GM21515 (cell line): ENCODE measurements at regions not wholly inside any gene's neighbourhood (a gene's known extent, or its start where the extent isn't known, plus 50 kb on each side); places are given as distances from the start of the nearest gene placed in this dataset.

ENCODE experiments used
- ATAC-seq: cut with Tn5 transposase; IDR thresholded peaks from one replicate; pipeline ENCODE4 v1.9.1; 2021; ENCODE audit not compliant: unreplicated experiment

DNA sequence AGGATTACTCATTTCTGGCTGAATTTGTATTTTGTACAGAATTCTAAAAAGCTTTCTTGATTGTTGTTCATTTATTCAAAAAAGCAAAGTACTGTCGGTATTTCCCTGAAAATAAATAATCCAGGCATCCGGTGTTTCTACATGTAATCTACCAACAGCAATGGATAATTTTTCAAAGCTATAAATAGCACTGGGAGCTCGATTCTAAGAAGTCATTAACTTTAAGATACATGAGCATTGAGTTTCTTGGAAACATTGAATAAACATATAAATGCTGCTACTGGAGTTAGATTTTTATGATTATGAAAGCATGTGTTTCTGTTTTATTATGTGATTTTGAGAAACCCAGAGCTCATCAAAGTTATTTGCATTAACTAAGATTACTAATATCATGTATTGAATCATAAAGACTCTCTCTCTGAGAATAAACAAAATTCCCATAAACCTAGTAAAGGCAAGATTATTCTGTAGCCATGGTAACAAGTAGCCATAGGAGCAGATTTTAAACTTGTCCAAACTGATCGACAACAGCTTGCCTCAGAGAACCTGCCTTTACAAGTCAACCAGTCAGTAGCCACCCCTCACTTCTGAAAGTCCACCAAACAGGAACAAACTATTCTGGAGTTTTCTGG is 197.0 kb downstream of the DRD1 start:
- no peak for ATAC-seq

DNA sequence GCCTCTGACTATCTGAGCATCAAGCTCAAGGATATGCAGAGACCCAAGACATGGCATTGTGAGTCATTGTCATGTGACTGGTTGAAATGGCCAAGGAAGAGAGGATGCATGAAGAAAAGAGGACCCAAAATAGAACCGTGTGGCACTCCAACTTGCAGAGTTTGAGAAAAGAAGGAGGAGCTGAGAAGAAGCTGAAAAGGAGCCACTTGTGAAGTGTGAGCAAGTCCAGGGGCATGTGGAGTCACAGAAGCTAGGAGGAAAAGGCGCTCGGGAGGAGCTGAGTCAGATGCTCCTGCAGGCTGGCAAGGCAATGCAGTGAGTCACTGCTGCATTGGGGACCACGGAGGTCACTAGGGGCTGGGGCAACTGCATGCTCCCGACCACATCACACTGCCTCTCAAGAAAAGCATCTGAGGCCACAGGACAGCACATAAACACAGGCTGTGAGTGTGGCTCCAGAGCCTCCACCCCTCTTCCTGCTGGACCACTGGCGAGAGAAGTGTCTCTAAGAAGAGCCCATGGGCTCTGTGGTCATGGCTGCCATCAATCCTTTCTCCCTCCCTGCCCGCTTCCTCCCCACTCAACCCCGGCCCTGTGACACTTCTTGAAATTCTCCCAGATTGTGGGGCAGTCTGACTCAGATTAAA is 197.6 kb downstream of the DRD1 start:
- ATAC-seq, result no peak

DNA sequence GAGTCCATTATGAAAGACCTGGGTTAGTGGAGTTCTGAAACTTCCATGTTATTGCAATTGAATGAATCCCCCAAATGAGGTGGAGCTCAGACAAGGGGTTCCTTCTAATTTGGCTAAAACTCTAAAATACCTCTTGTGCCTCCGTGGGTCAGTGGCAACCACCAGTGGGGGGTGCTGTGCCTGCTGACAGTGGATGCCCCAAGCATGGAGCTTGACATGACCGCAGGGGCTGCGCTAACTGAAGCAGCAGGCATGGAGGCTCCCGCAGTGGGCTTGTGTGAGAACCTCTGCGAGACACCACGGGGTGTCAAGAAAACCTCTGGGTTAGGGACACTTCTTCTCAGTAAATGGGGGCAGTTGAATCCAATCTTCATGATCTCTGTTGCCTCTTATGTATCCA is 200.5 kb downstream of the DRD1 start:
- ATAC-seq, result no peak

DNA sequence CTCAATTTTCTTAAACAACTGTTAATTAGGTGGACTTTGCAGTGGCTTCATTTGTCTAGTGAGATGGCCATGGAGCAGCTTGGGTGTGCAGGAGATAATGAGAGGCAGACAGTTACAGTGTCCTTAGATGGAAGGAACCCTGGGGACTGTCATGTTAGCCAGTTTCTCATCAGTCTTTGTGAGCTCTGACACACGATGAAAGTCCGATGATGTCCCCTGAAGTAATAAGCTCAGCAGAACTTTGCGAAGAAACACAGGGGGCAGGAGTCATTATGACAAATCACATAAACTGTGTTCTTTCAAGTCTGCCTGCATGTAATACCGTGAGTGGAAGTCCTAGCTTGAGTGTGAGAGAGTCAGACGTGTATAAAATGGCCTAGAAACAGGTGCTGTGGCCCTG is 201.8 kb downstream of the DRD1 start:
- no peak for ATAC-seq

DNA sequence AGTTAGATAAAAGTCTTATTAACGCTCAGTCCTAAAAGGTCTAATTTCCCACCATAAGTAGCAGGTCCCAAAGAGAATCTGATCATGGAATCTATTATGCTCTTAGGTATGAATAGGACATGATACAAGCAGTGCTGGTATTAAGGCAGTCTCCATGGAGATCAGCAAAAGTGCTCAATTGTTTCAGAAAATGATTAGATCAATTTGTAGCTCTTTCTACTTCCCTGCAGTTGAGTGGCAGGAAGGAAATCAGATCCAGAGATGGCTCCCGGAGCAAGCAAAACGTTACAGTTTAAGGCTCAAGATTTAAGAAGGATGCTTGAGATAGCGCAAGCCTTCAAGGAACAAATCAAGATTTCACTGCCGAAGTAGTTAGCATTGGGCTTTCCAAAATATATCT is 205.7 kb downstream of the DRD1 start:
- ATAC-seq, result no peak

DNA sequence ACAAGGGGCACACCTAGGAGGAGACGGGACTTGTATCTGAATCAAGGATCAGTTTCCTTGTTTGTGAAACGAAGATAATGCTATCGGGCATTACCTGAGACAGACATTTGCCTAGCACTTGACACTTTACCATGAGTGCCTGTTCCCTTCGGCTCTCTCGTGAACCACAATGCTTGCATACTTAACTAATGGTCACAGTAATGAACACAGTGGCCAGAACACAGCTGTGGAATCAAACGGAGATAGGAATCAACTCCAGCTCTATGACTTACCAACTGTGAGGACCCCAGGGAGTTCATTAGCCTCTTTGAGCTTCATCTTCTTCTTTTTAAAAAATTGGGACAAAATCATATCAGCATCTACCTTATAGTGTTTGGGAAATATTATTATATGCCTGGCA is 207.8 kb downstream of the DRD1 start:
- no peak for ATAC-seq

DNA sequence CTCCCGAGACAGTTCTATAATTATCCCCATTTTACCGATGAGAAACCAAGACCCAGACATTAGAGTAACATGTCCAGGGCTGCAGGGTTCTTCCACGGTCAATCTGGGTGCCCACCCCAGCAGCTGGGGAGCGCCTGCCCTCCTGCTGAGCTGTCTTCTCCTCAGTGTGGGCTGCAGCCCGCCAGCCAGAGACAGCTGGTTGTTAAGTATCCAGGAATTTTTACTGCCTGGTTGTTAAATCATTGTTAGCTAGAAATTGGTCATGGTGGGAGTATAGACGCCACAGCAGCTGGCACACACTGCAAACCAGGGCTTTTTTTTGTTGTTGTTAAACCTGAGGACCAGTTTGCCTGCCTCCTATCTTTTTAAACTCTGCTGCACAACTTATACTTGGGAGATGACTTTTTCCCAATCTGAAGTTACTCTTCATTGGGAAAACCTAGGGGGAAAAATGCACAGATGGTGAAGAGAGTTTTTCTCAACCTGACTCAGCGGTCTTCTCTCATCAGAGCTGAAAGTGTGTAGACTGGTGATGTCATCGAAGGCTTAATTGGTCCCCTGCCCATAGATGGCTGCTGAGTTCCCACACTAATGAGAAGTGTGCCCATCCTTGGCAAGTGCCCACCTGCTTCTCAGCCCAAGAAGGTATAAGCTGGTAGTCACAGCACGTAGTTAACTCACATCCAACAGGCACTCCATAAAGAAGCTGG is 208.6 kb downstream of the DRD1 start:
- ATAC-seq, result no peak

DNA sequence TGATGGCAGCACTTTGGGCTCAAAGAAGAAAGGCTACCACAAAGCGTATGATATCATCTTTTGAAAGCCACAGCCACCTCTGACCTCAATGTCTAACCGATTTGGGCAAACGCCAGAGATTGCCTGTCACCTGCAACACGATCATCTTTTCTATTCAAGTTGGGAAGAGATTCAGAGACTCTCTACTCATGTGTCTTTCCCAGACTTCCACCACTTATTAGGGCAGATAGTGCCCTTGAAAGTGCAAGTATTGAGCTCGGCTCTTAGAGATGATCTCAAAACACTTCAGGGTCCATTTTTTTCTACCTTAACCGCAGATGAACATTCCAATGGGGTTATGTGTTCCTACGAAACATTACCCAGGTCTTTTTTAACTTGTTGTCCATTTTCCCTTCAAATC is 213.7 kb downstream of the DRD1 start:
- no peak for ATAC-seq

DNA sequence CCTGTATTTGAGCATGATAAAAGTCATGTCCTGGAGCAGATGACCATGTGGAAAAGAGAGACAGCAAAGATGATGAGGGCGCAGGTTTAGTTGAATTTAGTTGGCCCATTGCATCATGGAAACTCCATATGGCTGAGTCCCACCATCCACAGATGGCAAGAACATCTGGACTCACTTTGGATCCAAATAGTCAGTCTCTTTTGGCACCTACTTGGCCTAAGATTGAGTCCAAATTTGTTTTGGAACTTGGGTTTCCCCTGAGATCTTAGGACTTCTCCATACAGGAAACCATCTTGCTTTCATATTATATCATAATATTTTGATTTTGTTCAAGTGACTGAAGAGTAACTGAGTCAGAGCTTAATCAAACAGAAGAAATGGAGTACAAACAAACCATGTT is 217.5 kb downstream of the DRD1 start:
- no peak for ATAC-seq

DNA sequence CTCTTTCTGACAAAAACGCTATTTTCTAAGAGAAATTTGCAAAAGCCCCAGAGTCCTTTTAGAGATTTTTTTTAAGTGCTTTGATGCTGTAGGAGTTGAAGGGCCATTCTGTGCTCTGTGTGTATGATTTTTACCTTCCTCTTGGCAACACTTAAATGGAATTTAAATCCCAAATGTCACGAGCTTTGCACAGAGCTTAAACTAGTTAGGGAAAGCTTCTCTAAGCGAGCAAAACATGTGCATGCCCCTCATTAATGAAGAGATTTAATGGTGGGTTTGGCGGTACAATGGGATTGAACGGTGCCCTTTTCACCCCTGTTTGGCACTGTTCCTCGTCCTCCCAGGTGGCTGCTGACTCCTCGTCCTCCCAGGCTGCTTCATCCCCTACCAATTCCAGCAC is 220.7 kb downstream of the DRD1 start:
- ATAC-seq, result no peak

DNA sequence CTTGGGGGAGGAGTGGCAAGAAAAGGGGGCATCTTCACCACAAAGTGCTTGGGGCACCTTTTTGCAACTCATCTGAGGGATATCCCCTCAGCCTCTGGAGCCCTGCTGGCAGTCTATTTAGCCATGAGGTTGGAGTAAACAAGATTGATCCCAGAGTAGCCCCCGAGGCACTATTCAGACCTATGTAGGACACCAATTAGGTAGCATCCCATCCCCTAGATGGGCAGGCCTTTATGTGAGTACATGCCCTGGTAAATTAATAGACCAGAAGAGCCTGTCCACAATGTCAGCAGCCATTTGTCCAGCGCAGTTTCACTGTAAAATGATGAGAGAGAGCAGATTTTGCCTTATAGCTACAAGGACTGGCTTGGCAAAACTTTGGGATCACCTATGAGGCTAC is 221.4 kb downstream of the DRD1 start:
- no peak for ATAC-seq

DNA sequence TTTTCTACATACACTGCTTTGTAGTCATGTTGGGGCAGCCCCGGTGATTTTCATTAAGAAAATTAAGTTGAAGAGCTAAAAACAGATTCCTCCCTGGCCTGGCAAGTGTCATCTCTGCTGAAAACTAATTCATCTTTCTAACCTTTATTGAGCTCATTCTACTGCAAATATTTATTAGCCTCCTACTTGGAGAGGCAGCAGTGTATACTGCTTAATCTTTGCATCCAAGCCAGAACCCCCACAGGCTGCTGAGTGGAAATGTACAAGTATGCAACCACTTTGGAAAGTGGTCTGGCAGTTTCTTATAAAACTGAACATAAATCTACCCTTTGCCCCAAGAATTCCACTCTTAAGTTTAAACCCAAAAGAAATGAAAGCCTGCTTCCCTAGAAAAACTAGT is 223.4 kb downstream of the DRD1 start:
- no peak for ATAC-seq

DNA sequence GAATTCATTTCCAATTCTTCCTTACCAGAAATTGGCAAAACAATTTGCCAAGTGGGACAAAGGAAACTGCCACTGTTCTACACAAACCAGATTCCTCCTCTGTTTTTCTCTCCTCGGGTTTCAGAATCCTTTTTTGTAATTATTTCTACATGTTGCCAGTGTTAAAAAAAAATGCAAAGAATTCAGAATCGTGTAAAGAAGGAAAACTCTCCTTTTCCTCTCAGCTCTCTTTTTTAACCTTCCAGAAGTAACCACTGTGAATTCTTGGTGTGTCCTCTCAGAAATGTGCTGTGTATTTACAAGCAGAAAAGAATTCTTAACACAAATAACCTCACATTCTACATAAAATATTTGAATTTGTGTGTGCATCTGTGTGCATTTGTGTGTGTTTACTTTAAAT is 224.6 kb downstream of the DRD1 start:
- ATAC-seq, result no peak

DNA sequence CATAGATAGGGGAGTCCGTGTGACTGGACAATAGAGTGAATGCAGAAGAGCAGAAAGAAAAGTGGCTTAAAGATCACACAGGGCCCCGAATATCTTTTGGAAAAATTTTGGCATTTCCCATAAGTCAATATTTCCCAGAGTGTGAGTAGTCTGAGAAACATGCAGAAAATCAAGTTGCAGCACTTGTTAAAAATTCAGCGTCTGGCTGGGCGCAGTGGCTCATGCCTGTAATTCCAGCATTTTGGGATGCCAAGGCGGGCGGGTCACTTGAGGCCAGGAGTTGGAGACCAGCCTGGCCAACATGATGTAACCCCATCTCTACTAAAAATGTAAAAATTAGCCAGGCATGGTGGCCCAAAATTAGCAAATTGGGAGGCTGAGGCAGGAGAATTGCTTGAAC is 227.0 kb downstream of the DRD1 start:
- ATAC-seq, result no peak

DNA sequence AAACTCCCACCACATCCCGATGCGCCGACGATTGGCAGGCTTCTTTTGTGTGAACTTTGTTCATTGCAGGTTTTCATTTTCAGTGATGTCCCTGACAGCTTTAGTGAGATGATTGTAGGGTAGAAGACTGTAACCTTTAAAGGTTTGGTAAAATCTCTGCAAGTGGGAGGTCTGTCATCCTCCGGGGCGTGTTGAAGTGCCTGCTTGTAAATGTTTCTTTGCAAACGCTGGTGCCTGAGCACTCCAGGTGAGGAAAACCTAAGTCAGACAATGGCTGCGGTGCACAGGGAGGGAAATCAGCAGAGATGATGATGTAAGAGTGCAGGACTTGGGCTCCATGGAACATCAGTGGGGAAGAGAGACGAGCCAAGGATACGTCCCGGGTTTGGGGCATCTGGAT is 228.1 kb downstream of the DRD1 start:
- no peak for ATAC-seq

DNA sequence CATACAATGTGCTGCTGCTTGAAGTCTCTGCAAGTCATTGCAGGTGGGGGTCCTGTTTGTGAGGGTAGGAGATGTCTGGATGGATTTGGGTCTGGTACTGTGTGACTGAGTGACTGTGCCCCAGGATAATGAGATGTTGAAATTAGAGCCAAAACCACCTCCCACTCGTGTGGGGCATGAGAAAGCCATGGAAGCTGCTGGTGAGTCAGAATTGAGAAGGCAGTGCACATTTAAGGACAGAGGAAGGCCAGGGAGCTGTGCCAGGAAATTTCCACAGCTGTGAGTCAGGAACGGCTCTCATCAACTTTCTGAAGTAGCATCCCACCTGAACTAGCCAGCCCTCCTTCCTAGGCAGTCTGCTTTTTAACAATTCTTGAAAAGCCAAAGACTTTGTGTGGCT is 229.8 kb downstream of the DRD1 start:
- no peak for ATAC-seq

DNA sequence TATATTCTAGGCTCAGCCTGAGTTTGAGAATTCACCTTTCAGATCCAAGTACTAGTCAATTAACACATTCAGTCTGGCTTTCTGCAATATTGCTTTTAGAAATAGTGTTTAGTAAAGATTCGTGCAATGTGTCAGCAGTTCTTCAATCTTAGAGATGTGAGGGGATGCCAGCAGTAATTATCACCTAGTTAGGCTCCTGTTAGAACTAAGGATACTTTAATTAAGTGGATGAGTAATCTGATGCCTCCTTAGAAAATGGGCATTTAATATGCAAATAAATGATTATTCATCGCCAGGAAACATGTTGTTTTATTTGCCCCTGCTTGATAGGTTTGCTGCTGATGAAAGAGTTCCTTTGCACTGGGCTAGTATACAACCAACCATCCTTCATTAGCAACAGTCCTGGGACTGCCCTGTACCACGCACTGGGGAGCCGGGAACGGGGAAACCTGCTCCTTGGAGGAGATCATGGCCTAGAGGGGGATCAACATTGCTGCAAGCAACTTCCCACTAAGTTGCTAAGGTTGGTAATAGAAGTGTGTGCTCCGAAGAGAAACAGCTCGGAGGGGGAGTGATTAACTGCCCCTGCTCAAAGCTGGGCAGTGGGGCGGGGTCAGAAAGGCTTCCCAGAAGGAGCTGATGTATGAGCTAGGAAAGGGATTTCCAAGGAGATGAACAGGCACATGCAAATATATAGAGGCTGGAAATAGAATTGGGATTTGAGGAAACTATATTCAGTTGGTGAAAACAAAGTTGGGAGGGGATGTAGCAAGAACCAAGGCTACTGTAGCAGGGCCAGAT is 231.8 kb downstream of the DRD1 start:
- no peak for ATAC-seq

DNA sequence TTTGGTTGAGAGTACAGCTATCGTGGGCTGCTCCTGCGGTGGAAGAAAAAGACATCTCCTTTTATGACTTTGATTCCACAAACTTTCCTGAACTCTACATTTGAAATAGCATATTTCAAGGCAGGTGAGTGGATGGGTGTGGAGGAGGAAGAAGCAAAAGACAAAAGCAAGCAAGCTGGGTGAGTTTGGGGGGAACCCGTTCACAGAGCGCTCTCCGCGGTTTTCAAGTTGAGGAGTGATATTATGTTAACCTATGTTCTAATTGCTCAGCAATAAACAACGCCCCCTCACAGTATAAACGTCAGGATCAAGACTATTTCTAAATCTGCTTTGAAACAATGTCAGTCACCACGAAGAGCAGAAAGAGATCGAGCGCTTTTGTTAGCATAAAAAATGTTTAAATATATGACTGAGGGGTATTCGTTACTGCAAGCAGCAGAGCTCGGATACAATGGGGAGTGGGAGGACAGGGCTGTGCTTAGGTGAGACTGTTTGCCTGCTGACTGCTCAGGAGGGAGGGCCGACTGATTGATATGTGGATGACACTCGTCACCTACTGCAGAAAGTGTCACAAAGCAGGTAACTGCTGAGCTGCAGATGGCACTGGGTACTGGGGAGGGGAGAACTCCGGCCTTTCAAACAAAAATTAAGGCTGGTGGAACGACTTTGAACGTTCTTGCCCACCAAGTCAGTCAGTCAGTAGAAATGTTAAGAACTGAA is 236.5 kb downstream of the DRD1 start:
- ATAC-seq, result no peak

DNA sequence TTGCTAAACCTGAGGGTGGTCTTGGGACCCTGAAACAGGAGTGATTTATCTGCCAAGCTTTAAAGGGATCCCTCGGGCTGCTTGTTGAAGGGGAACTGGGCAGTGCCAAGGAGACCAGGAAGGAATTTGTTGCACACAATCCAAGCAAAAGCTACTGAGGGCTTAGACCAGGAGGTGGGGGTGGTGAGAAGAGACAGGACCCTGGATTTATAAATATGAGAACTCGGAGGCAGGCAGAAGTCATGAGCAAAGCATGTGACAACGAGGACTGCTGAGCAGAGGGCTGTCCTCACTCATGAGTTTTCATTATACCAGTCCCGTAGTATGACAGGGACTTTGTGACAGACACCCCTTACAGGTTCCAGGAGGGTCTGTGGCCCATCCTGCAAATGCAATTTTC is 237.3 kb downstream of the DRD1 start:
- ATAC-seq, result no peak

DNA sequence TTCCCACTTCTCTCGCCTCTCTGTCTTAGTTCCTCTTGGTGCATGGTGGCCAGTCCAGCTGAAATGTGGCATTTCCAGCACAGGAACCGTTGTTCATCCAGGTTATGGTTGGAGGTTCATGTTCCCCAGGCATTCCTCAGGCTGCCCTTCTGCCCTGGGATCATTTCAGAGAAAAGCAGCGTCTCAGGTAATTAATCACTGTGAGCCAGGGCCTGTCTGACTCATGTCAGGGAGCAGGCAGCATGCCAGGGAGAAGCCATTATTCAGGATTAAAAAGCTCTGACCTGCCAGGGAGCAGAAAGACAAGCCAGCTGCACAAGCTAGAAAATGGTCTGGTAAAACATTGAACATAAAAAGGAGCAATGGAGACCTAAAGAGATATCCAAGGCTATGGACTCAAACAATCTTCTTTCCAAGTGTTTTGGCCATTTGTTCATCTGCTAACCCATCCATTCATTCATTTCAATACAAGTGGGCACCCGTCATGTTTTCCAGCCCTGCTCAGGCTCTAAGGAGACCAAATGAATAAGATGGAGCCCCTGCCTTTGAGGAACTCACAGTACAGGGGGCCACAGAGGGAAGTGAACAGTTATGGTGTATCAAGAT is 241.4 kb downstream of the DRD1 start:
- ATAC-seq, result no peak

DNA sequence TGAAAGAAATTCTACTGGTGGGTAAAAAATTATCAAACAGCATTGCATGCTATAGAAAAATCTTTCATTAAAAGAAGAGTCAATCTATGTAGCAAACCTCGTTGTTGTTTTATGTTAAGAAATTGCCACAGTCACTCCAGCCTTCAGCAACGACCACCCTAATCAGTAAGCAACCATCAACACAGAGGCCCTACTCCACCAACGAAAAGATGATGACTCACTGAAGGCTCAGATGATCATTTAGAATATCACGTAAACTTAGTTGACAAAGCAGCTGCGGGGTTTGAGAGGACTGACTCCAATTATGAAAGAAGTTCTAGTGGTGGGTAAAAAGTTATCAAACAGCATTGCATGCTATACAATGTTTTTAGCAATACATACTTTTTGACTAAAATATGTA is 242.6 kb downstream of the DRD1 start:
- ATAC-seq, result no peak
